GM12878 (cell line): ENCODE measurements at regions not wholly inside any gene's neighbourhood (a gene's known extent, or its start where the extent isn't known, plus 50 kb on each side); places are given as distances from the start of the nearest gene placed in this dataset.

Source experiments
- ATAC-seq: fragments of 200-7000 bp; cut with Tn5 transposase; 3 replicates; pipeline ENCODE4 v1.9.1; 2020; ENCODE audit warnings: mild to moderate bottlenecking, moderate library complexity
- BruUV-seq: library from RNA; stranded (reverse); fragments of 400-500 nt; replicated peaks from 2 replicates; lab custom pipeline; 2021; lab: Mats Ljungman, UMichigan
- CTCF ChIA-PET: fragments of 300-600 bp; sonication (Branson Sonifier 250); formaldehyde crosslinking; extraction: SDS; loops from one replicate; lab custom pipeline; 2021; ENCODE audit warnings: inconsistent platforms; lab: Yijun Ruan, JAX
- POLR2A ChIA-PET: fragments of 350-600 bp; formaldehyde crosslinking; extraction: SDS; loops from one replicate; lab custom pipeline; 2021; ENCODE audit warnings: inconsistent platforms; lab: Charles Lee
- RAD21 ChIA-PET: fragments of 300-600 bp; sonication (Branson Sonifier 250); formaldehyde crosslinking; loops from one replicate; lab custom pipeline; 2023; ENCODE audit warnings: antibody characterized with exemption; ENCODE audit not compliant: unreplicated experiment; lab: Charles Lee
- SMC1A ChIA-PET: fragments of 300-600 bp; sonication (Branson Sonifier 250); formaldehyde crosslinking; loops from one replicate; lab custom pipeline; 2023; ENCODE audit not compliant: unreplicated experiment, uncharacterized antibody; lab: Charles Lee
- DNase-seq: peaks from one replicate; pipeline ENCODE4 v3.0.0-alpha.2; 2011; ENCODE audit warnings: low read depth, low spot score
- FAIRE-seq: peaks from 3 replicates; lab custom pipeline; 2011; peaks lifted over from hg19 to GRCh38; lab: Jason Lieb, UNC
- H2AFZ ChIP-seq: 2 replicates; pipeline ENCODE4 v1.6.0; 2011; ENCODE audit warnings: low read depth, low read length, control low read depth; ENCODE audit not compliant: control insufficient read depth
- H3K27ac ChIP-seq: 2 replicates; pipeline ENCODE4 v1.5.1; 2011; ENCODE audit warnings: control low read depth; ENCODE audit not compliant: control insufficient read depth, insufficient read depth
- H3K27me3 ChIP-seq, 2 experiments: replicated peaks in 1 of 2; 2 replicates each; pipeline versions ENCODE4 v1.6.0 to v1.6.1; 2011; ENCODE audit warnings: low read length in 1 of 2; ENCODE audit not compliant: control insufficient read depth in 2 of 2, insufficient read depth in 2 of 2
- H3K36me3 ChIP-seq, 2 experiments: 2 replicates each; pipeline ENCODE4 v1.5.1; 2011; ENCODE audit warnings: low read length in 1 of 2; ENCODE audit not compliant: control insufficient read depth in 2 of 2, insufficient read depth in 2 of 2
- H3K4me1 ChIP-seq: 2 replicates; pipeline ENCODE4 v1.6.1; 2011; ENCODE audit warnings: mild to moderate bottlenecking, low read length, moderate library complexity, mixed read lengths; ENCODE audit not compliant: control insufficient read depth, insufficient read depth
- H3K4me2 ChIP-seq: 2 replicates; pipeline ENCODE4 v1.6.0; 2011; ENCODE audit warnings: control low read depth; ENCODE audit not compliant: control insufficient read depth, insufficient read depth
- H3K4me3 ChIP-seq: fragments of 200-600 bp; sonication (generic); 2 replicates; pipeline ENCODE4 v1.5.1; 2016
- H3K79me2 ChIP-seq: 2 replicates; pipeline ENCODE4 v1.6.0; 2011; ENCODE audit warnings: low read length; ENCODE audit not compliant: control insufficient read depth, insufficient read depth
- H3K9ac ChIP-seq: 2 replicates; pipeline ENCODE4 v1.8.0; 2011; ENCODE audit warnings: low read length, control low read depth, mixed read lengths; ENCODE audit not compliant: control insufficient read depth, insufficient read depth
- H3K9me3 ChIP-seq: replicated peaks from 3 replicates; pipeline ENCODE4 v1.5.1; 2011; ENCODE audit warnings: mild to moderate bottlenecking, low read length; ENCODE audit not compliant: control insufficient read depth, insufficient read depth
- H4K20me1 ChIP-seq: 2 replicates; pipeline ENCODE4 v1.6.0; 2011; ENCODE audit not compliant: control insufficient read depth, insufficient read depth
- BACH1 ChIP-seq: fragments of 450-650 bp; IDR thresholded peaks from 2 replicates; pipeline ENCODE4 v1.6.1; 2017; ENCODE audit warnings: mild to moderate bottlenecking, borderline replicate concordance
- BRCA1 ChIP-seq: IDR thresholded peaks from 2 replicates; pipeline ENCODE4 v1.6.1; 2011; ENCODE audit warnings: low read depth, low read length, improper control_type of control experiment
- CEBPB ChIP-seq, 2 experiments: fragments of 150-350 bp in 1 of 2; IDR thresholded peaks; 2 replicates each; pipeline ENCODE4 v1.6.1; 2012 to 2014; ENCODE audit warnings: low read depth in 2 of 2, low read length in 2 of 2, borderline replicate concordance in 1 of 2, inconsistent platforms in 1 of 2
- CHD1 ChIP-seq: IDR thresholded peaks from 2 replicates; pipeline ENCODE4 v1.6.1; 2012; ENCODE audit warnings: low read depth, low read length, improper control_type of control experiment
- EED ChIP-seq: sonication (generic); IDR thresholded peaks from 2 replicates; pipeline ENCODE4 v1.6.1; 2016; ENCODE audit warnings: antibody characterized with exemption, low read depth
- GABPA ChIP-seq: IDR thresholded peaks from 2 replicates; pipeline ENCODE4 v1.6.1; 2014; ENCODE audit warnings: antibody characterized with exemption, low read depth, mild to moderate bottlenecking, inconsistent platforms
- HDAC2 ChIP-seq: fragments of 200-600 bp; sonication (generic); IDR thresholded peaks from 2 replicates; pipeline ENCODE4 v1.6.1; 2017
- IKZF2 ChIP-seq, 2 experiments: fragments of 450-650 bp; IDR thresholded peaks; 2 replicates each; pipeline ENCODE4 v1.6.1; 2017; ENCODE audit warnings: mild to moderate bottlenecking in 2 of 2, moderate library complexity in 2 of 2
- MLLT1 ChIP-seq: fragments of 450-650 bp; IDR thresholded peaks from 2 replicates; pipeline ENCODE4 v1.6.1; 2016; ENCODE audit warnings: mild to moderate bottlenecking
- POU2F2 ChIP-seq: IDR thresholded peaks from 3 replicates; pipeline ENCODE4 v1.6.1; 2011; ENCODE audit warnings: low read depth, mild to moderate bottlenecking, low read length, borderline replicate concordance
- STAT3 ChIP-seq: IDR thresholded peaks from 2 replicates; pipeline ENCODE4 v1.6.1; 2011; ENCODE audit warnings: low read depth, low read length, improper control_type of control experiment
- WRNIP1 ChIP-seq: IDR thresholded peaks from 2 replicates; pipeline ENCODE4 v1.6.1; 2011; ENCODE audit warnings: low read depth, low read length, improper control_type of control experiment, borderline replicate concordance
- ZBTB33 ChIP-seq: fragments of 450-650 bp; IDR thresholded peaks from 2 replicates; pipeline ENCODE4 v1.6.1; 2017; ENCODE audit warnings: mild to moderate bottlenecking
- WGBS: methylation state at CpG from one replicate; pipeline ENCODE4 v1.1.6; 2016; ENCODE audit warnings: low lambda C conversion rate; ENCODE audit not compliant: insufficient replicate concordance, insufficient coverage; ENCODE audit errors: missing lambda C conversion rate; 5-methylcytosine and 5-hydroxymethylcytosine counted together
- in situ Hi-C: fragments of 300-500 bp; cut with MboI; formaldehyde crosslinking; loops from 9 replicates; pipeline ENCODE4 v1.14.3; 2018; ENCODE audit warnings: mixed read lengths
- intact Hi-C: fragments of 100-400 bp; cut with micrococcal nuclease; formaldehyde crosslinking; loops from one replicate; pipeline ENCODE4 v1.14.2; 2022; ENCODE audit not compliant: unreplicated experiment
- TF ChIP-seq, protein P1 (sequence below): IDR thresholded peaks from 2 replicates; pipeline ENCODE4 v1.6.1; 2011; ENCODE audit warnings: mild to moderate bottlenecking, low read depth, low read length, moderate library complexity; ENCODE audit not compliant: insufficient replicate concordance
- TF ChIP-seq, protein P2 (sequence below): fragments of 450-650 bp; IDR thresholded peaks from 2 replicates; pipeline ENCODE4 v1.6.1; 2016; ENCODE audit warnings: mild to moderate bottlenecking

DNA sequence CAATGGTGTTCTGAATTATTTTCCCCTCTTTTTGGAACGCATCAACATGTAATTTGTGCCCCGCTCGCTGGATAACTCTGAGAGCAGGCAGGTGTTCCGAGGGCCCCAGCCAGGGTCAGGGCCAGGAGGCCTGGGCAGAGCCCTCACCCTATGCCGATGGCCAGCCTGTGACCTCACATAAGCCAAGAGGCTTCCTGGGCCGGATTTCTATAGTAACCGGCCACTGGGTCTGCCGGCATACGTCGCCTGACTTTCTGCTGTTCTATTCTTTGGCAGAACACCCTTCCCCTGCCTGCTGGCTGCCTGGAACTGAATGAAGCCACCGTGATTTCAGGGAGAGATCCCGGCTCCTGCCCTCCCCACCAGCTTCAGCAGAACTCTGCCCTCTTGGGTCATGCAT, 375.2 kb downstream of the SHANK2 start:
- WGBS: 43% methylated on average over 12 of the region's 12 CpGs
- ChIA-PET RAD21 (no interaction called here), CTCF (no interaction called here), POLR2A (no interaction called here), SMC1A (no interaction called here)
- Histone ChIP-seq H2AFZ (no peak overlapping the region), H3K9ac (no peak overlapping the region), H3K27ac (no peak overlapping the region), H3K27me3 (no peaks in the 10 kb centered on the region), H4K20me1 (no peaks in the 10 kb centered on the region), H3K4me2 (no peak overlapping the region), H3K4me3 (no peak overlapping the region), H3K79me2 (no peaks in the 10 kb centered on the region), H3K9me3 (no peaks in the 10 kb centered on the region), H3K36me3 (no peaks in the 10 kb centered on the region), H3K4me1 (no peaks in the 10 kb centered on the region)
- in situ Hi-C loops: no loop called here
- TF ChIP-seq WRNIP1 (no peak), STAT3 (no peak)
- TF ChIP-seq, protein P1, sequence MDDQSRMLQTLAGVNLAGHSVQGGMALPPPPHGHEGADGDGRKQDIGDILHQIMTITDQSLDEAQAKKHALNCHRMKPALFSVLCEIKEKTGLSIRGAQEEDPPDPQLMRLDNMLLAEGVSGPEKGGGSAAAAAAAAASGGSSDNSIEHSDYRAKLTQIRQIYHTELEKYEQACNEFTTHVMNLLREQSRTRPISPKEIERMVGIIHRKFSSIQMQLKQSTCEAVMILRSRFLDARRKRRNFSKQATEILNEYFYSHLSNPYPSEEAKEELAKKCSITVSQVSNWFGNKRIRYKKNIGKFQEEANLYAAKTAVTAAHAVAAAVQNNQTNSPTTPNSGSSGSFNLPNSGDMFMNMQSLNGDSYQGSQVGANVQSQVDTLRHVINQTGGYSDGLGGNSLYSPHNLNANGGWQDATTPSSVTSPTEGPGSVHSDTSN: no peak
- intact Hi-C loops: no loop called here
- DNase-seq: no peak
- FAIRE-seq: no peak
- no peak for ATAC-seq
- no TSS peak for BruUV-seq

GRCh38 chr11:70878366-70878765, 374.0 kb downstream of the SHANK2 start:
- ChIA-PET SMC1A (no interaction called here), POLR2A (no interaction called here), RAD21 (no interaction called here), CTCF (no interaction called here)
- Histone ChIP-seq H3K27ac (no peak overlapping the region), H3K79me2 (no peaks in the 10 kb centered on the region), H3K36me3 (no peaks in the 10 kb centered on the region), H3K4me3 (no peak overlapping the region), H3K4me1 (no peaks in the 10 kb centered on the region), H3K9me3 (no peaks in the 10 kb centered on the region), H3K4me2 (no peak overlapping the region), H3K27me3 (no peaks in the 10 kb centered on the region), H4K20me1 (no peaks in the 10 kb centered on the region), H3K9ac (no peak overlapping the region), H2AFZ (no peak overlapping the region)
- 14% methylated on average over 7 of the region's 7 CpGs for WGBS
- FAIRE-seq (no peak), DNase-seq (no peak), ATAC-seq (no peak)
- no TSS peak for BruUV-seq
- intact Hi-C loops: no loop called here
- in situ Hi-C loops: no loop called here
- no peak for TF ChIP-seq CHD1
- TF ChIP-seq MLLT1: no peak
- no peak for TF ChIP-seq POU2F2
- no peak for TF ChIP-seq BRCA1
- TF ChIP-seq GABPA: no peak
- no peak for TF ChIP-seq IKZF2 (IDR thresholded peaks at IDR 0.05)
- no peak for TF ChIP-seq EED
- TF ChIP-seq ZBTB33: no peak
- no peak for TF ChIP-seq BACH1
- TF ChIP-seq CEBPB (IDR thresholded peaks at IDR 0.05; ENCODE audit: borderline replicate concordance in 1 of 2, low read depth in 2 of 2, low read length in 2 of 2): no peak
- TF ChIP-seq HDAC2: no peak
- TF ChIP-seq, protein P2, sequence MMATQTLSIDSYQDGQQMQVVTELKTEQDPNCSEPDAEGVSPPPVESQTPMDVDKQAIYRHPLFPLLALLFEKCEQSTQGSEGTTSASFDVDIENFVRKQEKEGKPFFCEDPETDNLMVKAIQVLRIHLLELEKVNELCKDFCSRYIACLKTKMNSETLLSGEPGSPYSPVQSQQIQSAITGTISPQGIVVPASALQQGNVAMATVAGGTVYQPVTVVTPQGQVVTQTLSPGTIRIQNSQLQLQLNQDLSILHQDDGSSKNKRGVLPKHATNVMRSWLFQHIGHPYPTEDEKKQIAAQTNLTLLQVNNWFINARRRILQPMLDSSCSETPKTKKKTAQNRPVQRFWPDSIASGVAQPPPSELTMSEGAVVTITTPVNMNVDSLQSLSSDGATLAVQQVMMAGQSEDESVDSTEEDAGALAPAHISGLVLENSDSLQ: no peak
